ENCODE measurements at regions not wholly inside any gene's neighbourhood (a gene's known extent, or its start where the extent isn't known, plus 50 kb on each side); places are given as distances from the start of the nearest gene placed in this dataset.
"Not testable (repeated sequence)": the region's sequence is repeated elsewhere in the genome, so short reads cannot be mapped to it uniquely, and the experiment has no call there.

DNA sequence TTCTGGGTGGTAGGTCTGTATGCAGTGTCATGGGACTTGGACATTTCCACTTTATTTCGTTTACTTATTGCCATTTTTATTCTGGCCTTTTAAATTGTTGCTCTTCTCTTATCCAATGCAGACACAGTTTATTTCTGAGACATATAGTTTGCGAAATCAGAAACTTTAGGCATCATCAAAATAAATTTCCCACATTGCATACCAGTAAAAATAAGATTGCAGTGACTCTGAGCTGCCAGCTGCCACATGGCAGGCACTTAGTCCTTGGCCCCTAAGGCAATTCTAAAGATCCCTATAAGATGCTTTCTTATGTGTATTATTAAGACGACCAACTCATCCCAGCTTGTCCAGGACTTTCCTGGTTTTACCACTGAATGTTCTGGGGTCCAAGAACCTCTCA lies 81.8 kb upstream of the ANKRD1 start:
- FAIRE-seq (no peak), DNase-seq (ENCODE audit: low spot score) (no peak)

GRCh38 chr10:91003379-91003778 lies 82.5 kb upstream of the ANKRD1 start:
- not testable (repeated sequence) for DNase-seq (ENCODE audit: low spot score); FAIRE-seq

DNA sequence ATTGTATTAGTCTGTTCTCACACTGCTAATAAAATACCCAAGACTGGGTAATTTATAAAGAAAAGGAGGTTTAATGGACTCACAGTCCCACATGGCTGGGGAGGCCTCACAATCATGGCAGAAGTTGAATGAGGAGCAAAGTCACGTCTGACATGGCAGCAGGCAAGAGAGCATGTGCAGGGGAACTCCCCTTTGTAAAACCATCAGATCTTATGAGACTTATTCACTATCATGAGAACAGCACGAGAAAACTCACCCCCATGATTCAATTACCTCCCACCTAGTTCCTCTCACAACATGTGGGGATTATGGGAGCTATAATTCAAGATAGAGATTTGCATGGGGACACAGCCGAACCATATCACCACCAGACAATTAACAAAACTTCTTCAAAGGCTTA lies 84.4 kb upstream of the ANKRD1 start:
- not testable (repeated sequence) for FAIRE-seq; DNase-seq (ENCODE audit: low spot score)

DNA sequence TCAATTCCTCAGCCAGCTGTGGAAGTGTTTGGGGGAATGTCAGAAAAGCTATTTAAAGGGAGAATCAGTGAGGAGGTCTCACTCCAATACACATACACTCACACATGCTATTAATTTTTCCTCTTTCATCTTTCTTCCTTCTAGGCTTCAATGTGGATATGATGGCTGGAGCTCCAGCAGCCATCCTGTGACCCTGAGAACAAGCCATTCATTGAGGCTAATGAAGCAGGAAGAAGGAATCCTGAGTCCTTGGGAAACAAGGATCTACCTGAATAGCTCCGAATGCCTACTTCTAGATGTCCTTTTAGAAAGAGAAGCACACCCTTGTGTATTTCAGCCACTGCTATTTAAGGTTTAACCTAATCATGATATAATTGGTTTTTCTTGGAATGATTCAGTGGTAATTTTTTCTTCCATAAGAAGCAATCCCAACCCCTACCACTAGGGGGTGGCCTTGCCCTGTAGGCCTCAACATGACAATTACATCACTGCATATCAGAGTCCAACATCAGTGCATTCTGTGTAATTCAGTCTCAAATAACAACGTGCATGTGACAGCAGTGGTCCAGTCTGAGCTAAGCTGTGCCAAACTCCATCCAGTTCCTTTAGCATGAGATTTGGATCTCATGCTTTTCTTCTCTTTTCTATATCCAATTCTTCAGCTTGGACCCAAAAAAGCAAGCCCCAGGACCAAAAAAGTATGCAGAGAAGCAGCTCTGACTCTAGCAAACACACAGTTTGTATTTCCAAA lies 85.3 kb upstream of the ANKRD1 start:
- FAIRE-seq: peak; percentile 46
- peak; percentile 36 for DNase-seq (ENCODE audit: low spot score)

DNA sequence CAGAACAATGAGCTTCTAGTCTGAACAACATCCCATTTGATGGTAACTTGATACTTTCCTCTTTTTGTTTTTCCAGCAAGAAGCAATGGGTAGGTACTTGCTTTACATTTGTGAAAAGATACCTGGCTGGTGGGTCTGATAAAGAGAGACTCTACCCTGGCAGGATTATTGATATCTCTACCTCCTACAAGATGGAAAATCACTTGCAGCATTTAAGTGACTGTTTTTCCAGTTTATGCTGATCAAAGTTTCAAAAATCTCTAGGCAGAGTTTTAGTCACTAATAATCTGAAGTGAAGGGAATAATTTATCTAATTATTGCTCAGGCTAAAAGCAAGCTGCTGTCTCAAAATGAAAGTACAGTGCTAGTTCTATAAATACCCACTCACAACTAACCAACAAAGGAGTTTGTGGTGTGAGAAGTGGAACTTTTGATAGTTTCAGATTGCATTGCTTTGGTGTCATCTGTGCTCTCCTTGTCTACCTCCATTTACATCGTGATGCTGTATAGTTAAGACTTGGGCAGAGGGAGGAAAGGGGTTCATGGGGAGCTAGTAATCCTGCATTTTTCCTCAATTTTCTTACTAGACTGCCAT lies 86.0 kb upstream of the ANKRD1 start:
- FAIRE-seq (no peak), DNase-seq (ENCODE audit: low spot score) (no peak)

DNA sequence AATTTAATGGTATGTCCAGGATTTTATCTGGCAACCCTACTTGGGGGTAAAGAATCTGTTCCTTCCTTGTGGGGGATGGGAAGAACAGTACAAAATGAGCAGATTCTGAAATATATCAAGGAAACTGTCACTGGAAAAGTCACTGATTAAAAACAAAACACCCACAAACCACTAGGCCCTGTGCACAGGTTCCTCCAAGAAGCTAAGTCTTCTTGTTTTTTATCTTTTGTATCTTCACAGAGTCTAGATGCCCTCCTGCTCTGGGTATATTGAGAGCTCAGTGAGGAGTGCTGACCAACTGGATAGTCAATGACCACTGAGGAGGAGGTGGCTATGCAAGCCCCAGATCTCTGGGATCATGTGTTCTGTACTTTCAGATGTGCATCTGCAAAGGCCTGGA lies 86.8 kb upstream of the ANKRD1 start:
- DNase-seq (ENCODE audit: low spot score) (no peak), FAIRE-seq (no peak)

- FAIRE-seq (no peak), DNase-seq (ENCODE audit: low spot score) (no peak)
Measured at GRCh38 chr10:91009121-91009520, 88.2 kb upstream of the ANKRD1 start.

DNA sequence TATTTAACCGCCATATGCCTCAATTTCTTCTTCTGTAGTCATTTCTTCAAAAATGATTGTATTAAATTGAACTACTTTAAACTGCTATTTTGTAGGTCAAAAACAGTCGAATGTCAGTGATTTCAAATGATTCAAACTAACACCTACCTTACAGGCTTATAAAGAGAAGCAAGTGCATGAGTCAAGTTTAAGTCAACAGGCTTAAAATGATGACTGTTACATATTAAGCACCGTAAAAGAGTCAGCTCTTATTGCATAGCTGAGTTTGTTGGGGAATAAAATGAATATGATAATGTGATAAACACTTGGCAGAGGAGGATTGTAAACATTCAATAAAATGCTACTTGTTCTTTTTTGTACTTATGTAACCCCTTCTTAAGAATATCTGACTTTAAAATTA lies 90.1 kb upstream of the ANKRD1 start:
- DNase-seq (ENCODE audit: low spot score): no peak
- FAIRE-seq: no peak

- DNase-seq (ENCODE audit: low spot score): no peak
- no peak for FAIRE-seq
Measured at GRCh38 chr10:91012502-91012901, 91.6 kb upstream of the ANKRD1 start.

DNA sequence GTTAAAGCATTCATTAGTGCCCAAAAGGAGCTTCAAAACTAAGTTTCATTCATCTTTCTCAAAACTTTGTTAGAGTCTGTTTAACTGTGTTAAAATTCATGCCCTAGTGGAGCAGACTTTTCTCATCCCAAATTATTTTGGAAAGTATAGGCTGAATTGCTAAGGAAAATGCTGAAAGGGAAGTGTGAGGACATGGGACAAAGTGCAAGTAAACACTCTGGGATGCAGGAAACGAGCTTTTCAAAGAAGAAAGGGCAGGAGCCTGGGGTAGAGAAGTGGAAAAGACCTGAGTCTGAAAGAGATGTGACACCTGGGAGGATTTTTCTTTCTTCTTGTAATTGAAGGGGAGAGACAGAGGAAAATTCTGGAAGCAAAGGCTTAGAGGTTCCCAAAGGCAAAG lies 93.1 kb upstream of the ANKRD1 start:
- DNase-seq (ENCODE audit: low spot score) (no peak), FAIRE-seq (no peak)

DNA sequence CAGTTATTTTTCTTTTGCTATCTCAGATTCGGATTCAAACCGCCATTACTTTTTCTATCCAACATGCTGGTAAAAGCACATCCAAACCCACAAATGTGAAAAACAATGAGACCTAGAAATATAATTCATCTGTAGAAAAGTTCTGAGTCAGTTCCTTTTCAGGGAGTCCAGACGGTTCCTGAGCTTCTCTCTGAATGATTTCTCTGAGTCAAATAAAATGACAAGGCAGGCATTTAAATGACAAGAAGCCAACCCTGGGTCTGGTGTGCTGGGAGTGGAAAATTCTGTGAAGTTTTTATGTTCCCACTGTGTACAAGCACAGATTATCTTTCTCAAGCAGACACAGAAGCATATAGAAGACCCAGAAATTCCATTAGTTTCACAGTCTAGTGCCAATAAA lies 96.3 kb upstream of the ANKRD1 start:
- FAIRE-seq (no peak), DNase-seq (ENCODE audit: low spot score) (no peak)

GRCh38 chr10:91021901-91022300 lies 101.0 kb upstream of the ANKRD1 start:
- FAIRE-seq: no peak
- no peak for DNase-seq (ENCODE audit: low spot score)

GRCh38 chr10:91022390-91022789 lies 101.5 kb upstream of the ANKRD1 start:
- FAIRE-seq (no peak), DNase-seq (ENCODE audit: low spot score) (no peak)

DNA sequence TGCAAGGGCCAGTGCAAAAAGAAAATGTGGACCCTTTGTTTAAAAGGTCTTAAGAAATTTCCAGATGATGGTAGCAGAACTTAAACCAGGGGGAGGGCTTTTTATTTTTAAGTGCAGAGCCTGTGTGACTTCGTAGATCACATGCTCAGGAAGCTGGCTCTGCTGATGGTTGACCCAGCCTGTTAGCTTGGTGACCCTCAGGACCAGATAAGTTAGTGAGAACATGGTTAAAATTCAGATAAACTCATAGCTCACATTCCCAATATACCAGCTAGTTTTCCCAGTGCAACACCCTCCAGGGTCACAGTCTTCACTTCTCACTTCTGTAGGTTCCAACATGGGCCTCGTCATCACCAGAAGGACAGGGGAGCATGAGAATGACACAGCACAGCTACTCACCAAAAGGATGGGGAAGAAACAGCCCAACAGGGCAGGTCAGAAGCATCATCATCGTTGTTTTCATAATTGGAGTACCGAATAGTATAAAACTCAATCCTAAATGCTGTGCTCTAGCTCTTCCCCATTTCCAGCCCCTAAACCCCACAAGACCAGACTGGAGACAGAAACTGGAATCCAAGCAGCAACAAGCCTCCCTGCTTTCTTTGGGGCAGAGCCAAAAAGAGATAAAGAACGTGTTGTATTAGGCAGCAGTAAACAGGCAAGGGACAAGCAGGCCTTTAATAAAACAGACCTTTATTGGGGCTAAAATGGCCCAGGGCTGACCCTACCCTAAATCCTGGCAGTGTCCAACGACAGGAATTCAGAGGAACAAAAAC lies 102.2 kb upstream of the ANKRD1 start:
- DNase-seq (ENCODE audit: low spot score) (no peak), FAIRE-seq (no peak)

GRCh38 chr10:91023700-91024398 lies 103.0 kb upstream of the ANKRD1 start:
- DNase-seq (ENCODE audit: low spot score): no peak
- FAIRE-seq: no peak

DNA sequence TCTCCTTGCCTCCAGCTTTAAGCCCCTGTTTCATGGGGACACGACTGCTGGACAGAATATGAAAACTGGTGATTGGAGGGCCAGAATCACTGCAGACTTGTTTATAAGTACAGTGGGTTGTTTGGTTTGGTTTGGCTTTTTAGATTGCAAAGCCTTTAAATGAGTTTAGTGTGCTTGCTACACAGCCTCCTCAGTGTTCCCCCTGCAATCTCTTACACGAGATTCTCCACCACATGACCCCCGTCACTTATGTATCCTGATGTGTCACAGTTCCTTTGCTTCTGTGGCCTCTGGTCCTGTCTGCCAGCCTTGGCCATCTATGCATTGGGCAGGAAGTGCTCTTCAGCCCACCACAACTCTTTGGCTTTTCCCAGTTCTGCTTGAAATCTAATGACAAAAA lies 103.7 kb upstream of the ANKRD1 start:
- FAIRE-seq: no peak
- no peak for DNase-seq (ENCODE audit: low spot score)

- no peak for DNase-seq (ENCODE audit: low spot score)
- no peak for FAIRE-seq
Measured at GRCh38 chr10:91032611-91033206, 111.8 kb upstream of the ANKRD1 start.

GRCh38 chr10:91033324-91033950 lies 112.5 kb upstream of the ANKRD1 start:
- FAIRE-seq: no peak
- DNase-seq (ENCODE audit: low spot score): no peak

DNA sequence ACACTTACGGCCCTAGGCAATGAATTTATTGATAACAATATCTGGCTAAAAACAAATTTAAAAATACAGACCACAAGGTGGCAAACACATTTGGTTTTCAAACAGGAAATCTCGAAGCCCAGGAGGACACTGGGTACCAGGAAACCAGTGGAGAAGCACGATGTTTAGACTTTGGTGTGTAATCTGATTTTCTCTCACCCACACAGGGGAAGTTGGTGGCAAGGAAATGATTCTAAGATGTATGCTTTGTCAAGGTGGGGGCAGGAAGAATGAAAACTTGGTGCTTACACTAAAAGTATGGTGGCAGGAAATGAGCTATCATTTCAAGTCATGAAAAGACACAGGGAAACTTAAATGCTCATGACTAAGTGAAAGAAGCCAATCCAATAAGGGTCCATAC lies 113.2 kb upstream of the ANKRD1 start:
- no peak for DNase-seq (ENCODE audit: low spot score)
- FAIRE-seq: no peak

DNA sequence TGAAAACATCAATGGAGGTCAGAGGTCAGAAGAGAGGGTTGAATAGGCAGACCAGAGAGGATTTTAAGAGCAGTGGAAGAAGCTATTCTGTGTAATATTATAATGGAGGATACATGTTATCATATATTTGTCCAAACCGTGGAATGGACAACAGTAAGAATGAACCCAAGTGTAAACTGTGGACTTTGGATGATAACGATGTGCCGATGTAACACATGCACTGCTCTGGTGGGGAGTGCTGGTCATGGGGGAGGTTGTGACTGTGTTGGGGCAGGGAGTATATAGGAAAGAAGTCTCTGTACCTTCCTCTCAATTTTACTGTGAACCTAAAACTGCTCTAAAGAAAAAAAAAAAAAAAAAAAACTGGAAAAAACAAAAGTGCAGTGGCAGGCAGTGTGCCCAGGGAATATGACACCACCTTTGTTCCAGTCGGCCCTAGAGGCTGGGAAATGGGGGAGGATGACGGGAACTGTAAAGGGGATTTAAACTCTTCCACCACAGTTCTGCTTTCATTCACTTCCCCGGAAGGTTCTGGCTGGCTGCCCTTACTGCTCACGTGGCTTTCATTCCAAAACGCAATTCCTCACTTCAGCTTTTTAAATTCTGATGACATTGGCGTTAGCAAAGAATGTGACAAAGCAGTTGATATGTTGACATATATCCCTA lies 113.7 kb upstream of the ANKRD1 start:
- no peak for FAIRE-seq
- DNase-seq (ENCODE audit: low spot score): no peak

All from RCC 7860 (cell line).